DOHH2 (cell line): ENCODE measurements at regions not wholly inside any gene's neighbourhood (a gene's known extent, or its start where the extent isn't known, plus 50 kb on each side); places are given as distances from the start of the nearest gene placed in this dataset.

ENCODE experiments used
- CTCF ChIP-seq: fragments of 200-600 bp; sonication (generic); IDR thresholded peaks from one replicate; pipeline ENCODE4 v1.5.1; 2014; ENCODE audit warnings: antibody characterized with exemption, mild to moderate bottlenecking, low read depth, low read length; ENCODE audit not compliant: poor library complexity, severe bottlenecking
- EZH2phosphoT487 ChIP-seq: fragments of 200-600 bp; sonication (generic); IDR thresholded peaks from 2 replicates; pipeline ENCODE4 v1.6.1; 2017; ENCODE audit warnings: borderline replicate concordance, mild to moderate bottlenecking, antibody characterized with exemption, low read length, moderate library complexity, mixed read lengths

GRCh38 chr2:160994141-160995002, 165.9 kb upstream of the TANK start:
- TF ChIP-seq CTCF (peak; percentile 88), EZH2phosphoT487 (no peak)
